ENCODE measurements at regions not wholly inside any gene's neighbourhood (a gene's known extent, or its start where the extent isn't known, plus 50 kb on each side); places are given as distances from the start of the nearest gene placed in this dataset.

GRCh38 chr12:94077209-94077608 lies 71.2 kb upstream of the PLXNC1 start:
- intact Hi-C loops (cut with DNase I; ENCODE audit: low total_unique reads) = loop anchor here (10.0 kb wide), 1 partner anchor 512 kb away; no protein-coding TSS in a partner anchor
- WGBS, 2 donors = 73 to 75% methylated on average over 2 of the region's 2 CpGs
- Histone ChIP-seq H3K36me3 (ENCODE audit: low read depth, missing control alignments) (no peaks in the 10 kb centered on the region), H3K4me1 (peaks cover 9% of the 10 kb centered on the region), H3K9me3 (no peaks in the 10 kb centered on the region), H3K4me3 (no peak overlapping the region), H3K27me3 (no peaks in the 10 kb centered on the region), H3K27ac (no peak overlapping the region)
- no peak for TF ChIP-seq CTCF (IDR thresholded peaks at IDR 0.05)
- no peak for TF ChIP-seq POLR2A (IDR thresholded peaks at IDR 0.05)
- no peak for DNase-seq

DNA sequence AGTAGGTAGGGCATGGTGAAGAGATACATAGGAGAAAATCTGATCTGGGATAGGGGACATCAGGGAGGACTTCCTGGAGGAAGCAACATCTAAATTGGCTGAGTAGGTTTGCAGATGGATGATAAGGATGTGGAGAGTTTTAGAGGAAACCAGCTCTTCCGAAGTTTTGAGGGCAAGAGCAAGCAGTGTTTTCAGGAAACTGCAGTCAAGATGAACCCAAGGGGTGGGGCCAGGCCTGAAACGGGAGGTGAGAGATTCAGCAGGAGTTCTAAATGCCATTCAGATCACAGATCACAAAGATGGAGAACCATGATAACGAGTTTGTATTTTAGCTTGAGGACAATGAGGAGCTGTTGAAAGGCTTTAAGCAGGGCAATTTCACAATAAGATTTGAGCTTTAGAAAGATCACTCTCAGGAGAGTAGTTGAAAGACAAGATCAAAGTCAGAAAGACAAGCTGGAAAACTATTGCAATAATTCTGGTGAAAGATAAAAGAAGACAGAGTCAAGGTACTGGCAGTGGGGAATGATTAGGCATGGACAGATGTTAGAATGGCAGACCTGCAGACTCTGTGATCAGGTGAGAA lies 70.1 kb upstream of the PLXNC1 start:
- DNase-seq = no peak
- WGBS, 2 donors = 69 to 71% methylated on average over 3 of the region's 3 CpGs
- intact Hi-C loops (cut with DNase I; ENCODE audit: low total_unique reads) = loop anchor here (10.0 kb wide), 1 partner anchor 513 kb away; no protein-coding TSS in a partner anchor
- H3K36me3 ChIP-seq (ENCODE audit: low read depth, missing control alignments) = no peaks in the 10 kb centered on the region
- no peak overlapping the region for H3K4me3 ChIP-seq
- peaks cover 9% of the 10 kb centered on the region for H3K4me1 ChIP-seq
- no peaks in the 10 kb centered on the region for H3K27me3 ChIP-seq
- H3K27ac ChIP-seq = no peak overlapping the region
- TF ChIP-seq CTCF (IDR thresholded peaks at IDR 0.05) = no peak
- no peaks in the 10 kb centered on the region for H3K9me3 ChIP-seq

GRCh38 chr12:94078736-94079509 lies 69.5 kb upstream of the PLXNC1 start:
- Histone ChIP-seq H3K36me3 (ENCODE audit: low read depth, missing control alignments) (no peaks in the 10 kb centered on the region), H3K27ac (no peak overlapping the region), H3K9me3 (no peaks in the 10 kb centered on the region), H3K4me3 (no peak overlapping the region), H3K4me1 (peaks cover 9% of the 10 kb centered on the region), H3K27me3 (no peaks in the 10 kb centered on the region)
- intact Hi-C loops (cut with DNase I; ENCODE audit: low total_unique reads) = loop anchor here (10.0 kb wide), 1 partner anchor 514 kb away; no protein-coding TSS in a partner anchor
- 86 to 89% methylated on average over 9 of the region's 9 CpGs for WGBS, 2 donors
- no peak for TF ChIP-seq CTCF (IDR thresholded peaks at IDR 0.05)
- TF ChIP-seq POLR2A (IDR thresholded peaks at IDR 0.05) = no peak
- DNase-seq = no peak

GRCh38 chr12:94079566-94080340 lies 68.6 kb upstream of the PLXNC1 start:
- 85 to 87% methylated on average over 7 of the region's 7 CpGs for WGBS, 2 donors
- no peak overlapping the region for H3K4me3 ChIP-seq
- H3K4me1 ChIP-seq = peaks cover 8% of the 10 kb centered on the region
- DNase-seq = no peak
- intact Hi-C loops (cut with DNase I; ENCODE audit: low total_unique reads) = loop anchor here (10.0 kb wide), 1 partner anchor 515 kb away; no protein-coding TSS in a partner anchor
- no peaks in the 10 kb centered on the region for H3K36me3 ChIP-seq (ENCODE audit: low read depth, missing control alignments)
- TF ChIP-seq CTCF (IDR thresholded peaks at IDR 0.05) (no peak), POLR2A (IDR thresholded peaks at IDR 0.05) (no peak)
- no peaks in the 10 kb centered on the region for H3K27me3 ChIP-seq
- H3K9me3 ChIP-seq = no peaks in the 10 kb centered on the region
- H3K27ac ChIP-seq = no peak overlapping the region
